Activated CD8-positive, alpha-beta memory T cell treated with anti-CD3 and anti-CD28 coated beads, Interleukin-2, amount 50 U/mL, for 48 hours (primary cell): ENCODE measurements at regions not wholly inside any gene's neighbourhood (a gene's known extent, or its start where the extent isn't known, plus 50 kb on each side); places are given as distances from the start of the nearest gene placed in this dataset.
"Not testable (repeated sequence)": the region's sequence is repeated elsewhere in the genome, so short reads cannot be mapped to it uniquely, and the experiment has no call there.

Source experiments
- DNase-seq: peaks from one replicate; pipeline ENCODE4 v3.0.0-alpha.2; 2020

DNA sequence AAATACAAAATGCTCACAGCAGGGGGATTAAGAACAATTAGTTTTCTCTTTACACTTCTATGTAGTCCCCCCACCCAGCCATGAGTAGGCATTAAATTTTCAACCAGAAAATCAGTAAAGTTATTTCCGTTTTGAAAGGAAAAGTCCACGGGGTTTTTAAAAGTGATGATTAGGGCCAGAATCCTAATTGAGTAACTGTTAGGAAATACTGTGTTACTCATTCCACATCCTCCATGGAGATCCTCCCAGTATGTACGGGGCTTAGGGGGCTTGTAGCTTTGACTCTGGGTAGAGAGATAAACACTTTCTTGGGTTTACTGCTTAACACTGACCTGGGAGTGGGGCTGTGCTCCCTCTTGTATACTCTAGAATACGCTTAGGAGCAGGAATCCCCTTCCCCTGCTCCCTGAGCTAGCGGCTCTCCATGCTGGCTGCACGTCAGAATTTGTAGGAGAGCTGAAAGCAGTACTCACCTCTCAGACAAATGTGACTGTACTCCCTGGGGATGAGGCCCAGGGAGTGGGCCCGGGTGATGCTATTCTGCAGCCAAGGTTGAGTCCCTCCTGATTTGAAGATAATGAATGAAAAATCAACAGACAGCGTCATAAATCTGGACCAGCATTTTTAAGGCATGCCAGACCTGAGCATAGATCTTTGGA, 100.5 kb downstream of the SLC4A3 start:
- no peak for DNase-seq

DNA sequence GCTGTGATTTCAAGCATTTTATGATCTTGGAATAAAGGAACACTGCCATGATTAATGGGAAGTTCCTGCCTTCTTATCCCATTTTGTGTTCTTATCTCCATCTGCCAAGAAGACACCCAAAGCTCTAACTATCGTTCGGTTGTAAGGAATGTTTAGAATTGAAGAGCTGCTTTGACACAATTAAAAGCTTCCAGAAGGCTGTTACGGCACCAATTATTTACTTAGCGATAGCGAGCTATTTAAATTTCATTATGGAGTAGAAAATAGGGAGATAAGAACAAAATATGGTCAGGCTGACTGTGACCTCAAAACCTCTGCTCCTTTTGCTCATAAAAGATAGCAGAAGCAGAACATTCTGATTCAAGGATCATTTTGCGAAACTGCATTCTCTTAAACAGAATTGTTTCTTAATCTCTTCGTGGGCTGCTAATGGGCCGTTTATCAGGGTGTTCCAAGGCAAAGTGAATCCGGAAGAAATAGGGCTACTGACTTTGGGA, 101.6 kb downstream of the SLC4A3 start:
- no peak for DNase-seq

DNA sequence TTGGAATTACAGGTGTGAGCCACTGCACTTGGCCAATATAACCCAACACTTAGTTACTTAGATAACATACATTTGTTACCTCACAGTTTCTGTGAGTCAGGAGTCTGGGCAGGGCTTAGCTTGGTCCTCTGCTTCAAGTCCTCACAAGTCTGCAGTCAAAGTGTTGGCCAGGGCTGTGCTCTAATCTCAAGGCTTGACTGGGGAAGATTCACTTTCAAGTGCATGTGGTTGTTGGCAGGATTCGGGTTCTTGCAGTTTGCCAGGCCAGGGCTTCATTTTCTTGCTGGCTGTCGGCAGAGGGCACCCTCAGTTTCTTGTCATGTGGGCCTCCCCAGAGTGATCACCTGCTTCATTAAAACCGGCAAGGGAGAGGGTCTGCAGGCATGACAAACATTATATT, 103.7 kb downstream of the SLC4A3 start:
- DNase-seq: no peak

DNA sequence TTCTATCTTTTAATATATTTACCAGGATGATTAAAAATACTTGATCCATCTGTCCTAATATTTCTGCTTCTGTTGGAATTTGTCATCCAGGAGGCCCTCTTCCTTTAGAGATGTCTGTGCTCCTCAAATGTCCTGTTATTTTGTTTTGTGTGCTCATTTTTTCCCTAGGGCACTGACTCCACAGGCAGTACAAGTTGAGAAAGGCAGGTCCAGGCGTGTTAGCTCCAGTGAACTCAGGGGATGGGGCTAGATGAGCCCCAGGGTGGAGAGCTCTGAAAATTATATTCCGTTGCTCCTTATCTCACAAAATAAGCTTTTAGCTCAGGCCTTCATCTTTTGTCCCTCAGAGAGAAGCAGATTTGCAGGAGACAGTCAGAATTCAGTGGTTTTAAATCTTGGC, 105.7 kb downstream of the SLC4A3 start:
- no peak for DNase-seq

DNA sequence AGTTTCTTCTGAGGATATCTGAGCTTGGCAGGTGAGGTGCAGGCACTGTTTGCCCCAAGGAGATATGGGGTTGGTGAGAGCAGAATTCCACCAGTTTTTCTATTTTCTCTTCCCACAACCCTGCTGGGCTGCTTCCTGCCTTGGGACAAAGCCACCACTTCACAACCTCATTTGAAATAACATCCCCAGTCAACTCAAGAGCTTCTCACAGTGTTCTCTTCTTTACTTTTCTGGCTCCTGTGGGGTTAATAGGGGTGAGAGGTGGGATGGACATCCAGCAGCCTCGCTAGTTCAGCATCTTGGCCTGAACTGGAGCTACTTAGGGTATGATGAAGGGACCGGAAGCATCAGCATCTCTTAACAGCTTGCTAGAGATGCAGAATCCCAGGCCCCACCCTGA, 106.3 kb downstream of the SLC4A3 start:
- DNase-seq: no peak

DNA sequence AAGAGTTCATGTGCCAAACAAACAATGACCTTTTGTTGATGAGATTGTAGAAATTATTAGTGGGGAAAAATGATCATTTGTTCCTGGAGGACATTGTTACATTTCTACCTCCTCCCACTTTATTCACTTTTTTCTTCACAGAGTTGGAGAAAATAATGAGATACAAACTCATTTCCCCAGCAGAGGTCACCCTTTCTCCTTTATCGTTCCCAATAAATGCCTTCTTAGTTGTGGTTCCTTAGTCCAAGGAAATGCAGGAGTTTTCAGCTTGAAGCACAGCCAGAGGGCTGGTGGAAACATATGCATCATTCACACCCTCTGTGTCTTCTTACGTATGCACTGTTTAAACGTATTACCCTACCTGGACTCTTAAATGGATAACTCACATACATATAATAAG, 108.8 kb downstream of the SLC4A3 start:
- no peak for DNase-seq

DNA sequence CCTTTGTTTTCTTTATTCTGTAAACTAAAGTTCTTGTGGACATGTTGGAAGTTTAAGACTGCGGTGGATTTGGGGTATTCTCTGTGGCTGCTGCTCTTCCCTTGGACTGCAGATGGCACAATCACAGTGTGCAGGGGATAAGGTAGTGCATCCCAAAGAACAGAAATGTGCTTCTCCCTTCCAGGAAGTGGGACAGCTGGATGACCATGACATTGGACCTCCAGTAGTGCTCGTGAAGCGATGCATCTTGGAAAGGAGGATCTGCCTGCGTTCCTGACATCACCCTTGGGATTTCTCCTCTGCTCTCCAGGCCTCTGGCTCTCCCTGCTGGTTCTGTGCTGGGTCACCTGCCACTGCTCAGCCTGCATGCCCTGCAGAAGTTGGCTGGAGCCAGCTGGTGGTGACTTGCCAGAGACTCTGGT, 109.9 kb downstream of the SLC4A3 start:
- DNase-seq: no peak

DNA sequence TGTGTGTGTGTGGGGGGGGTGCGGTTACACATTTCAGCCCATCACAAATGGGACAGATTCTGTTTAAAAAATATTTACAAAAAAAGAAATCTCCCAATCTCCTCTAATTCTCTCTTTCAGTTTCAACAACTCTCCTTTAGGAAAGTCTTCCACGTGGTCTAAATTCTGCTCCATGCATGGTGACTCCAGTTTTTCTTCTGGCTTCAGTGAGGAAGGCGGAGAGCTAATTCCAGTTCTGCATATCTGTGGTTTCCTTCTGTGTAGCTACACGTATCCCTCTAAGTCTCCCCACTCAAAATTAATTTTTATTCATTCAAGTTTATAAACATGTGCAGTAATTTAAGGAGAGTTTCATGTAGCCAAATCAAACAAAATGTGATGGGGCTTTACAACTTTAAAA, 111.6 kb downstream of the SLC4A3 start:
- DNase-seq: no peak

DNA sequence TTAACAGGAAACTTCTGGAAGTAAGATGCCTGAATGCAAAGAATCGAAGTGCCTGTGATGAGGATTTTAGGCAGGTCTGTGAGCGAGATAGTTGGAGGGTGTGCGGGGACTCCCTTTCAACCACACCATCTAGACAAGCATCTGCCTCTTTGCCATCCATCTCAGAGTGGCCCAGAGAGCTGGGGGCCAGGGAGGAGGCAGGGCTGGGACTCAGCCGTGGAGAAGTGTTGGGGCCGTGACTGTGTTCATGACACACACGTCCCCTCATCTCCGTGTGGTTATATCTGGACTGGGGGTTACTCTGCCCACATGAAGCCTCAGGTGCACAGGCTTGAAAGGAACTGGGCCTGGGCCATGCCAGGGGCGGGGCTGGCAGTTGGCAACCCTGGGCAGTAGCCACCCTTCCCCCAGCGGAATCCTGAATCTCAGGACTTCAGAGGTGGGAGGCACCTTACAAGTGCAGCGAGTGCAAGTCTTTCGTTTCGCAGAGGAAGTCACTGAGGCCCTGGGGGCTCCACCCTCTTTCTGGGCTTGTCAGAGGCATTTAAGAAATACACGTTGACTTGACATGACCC, 112.5 kb downstream of the SLC4A3 start:
- no peak for DNase-seq

DNA sequence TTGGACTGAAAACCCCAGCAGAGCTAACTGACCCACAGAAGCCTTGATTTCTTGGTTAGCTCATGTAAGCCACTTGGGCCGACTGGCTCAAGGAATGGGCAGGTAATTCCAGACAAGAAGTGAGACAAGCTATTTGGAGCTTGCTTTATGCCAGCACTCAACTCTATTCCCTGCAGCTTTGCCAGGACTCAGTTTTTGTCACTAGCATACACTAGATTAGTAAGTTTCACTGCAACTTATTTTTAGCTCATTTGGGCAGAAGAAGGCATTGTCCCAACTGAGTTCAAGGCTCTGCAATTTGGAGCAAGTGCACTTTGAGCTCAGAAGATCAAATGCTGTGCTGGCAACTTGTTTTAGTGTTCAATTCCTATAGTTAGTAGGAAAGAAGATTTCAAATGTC, 116.1 kb downstream of the SLC4A3 start:
- no peak for DNase-seq

DNA sequence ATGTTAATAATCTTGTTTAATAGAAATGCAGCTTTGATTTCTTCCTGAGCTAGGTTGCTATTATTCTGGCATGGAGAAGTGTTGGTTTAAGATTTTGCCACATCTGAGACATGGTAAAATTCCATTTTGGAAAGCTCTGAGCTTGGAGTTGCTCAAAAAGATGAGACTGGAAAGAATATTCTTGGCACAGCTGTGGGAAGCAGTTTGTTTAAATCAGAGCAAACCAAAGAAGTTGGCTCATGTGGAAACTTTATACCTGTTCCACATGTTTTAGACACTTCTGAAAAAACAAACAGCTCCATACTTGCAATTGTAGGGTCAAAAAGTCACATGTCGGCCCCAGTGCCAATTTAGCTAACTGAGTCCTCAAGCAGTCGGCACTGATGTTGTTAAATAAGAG, 116.6 kb downstream of the SLC4A3 start:
- no peak for DNase-seq

DNA sequence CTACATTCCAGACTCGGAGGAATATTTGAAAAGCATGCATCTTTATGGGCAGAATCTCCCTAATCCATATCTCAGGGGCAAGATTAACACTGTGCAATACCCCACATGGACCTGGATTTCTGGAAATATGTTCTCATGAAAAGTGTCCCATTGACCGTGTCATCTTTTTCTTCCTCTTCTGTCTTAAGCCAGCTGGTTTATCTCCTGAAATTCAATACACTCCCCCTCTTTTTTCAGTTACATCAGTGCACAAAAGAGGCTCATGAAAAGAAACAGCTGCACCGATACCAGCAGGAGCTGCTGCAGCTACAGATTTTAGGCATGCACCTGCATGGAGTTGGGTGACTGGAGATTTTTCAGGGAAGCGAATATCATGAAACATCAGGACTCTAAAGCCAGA, 117.2 kb downstream of the SLC4A3 start:
- no peak for DNase-seq

DNA sequence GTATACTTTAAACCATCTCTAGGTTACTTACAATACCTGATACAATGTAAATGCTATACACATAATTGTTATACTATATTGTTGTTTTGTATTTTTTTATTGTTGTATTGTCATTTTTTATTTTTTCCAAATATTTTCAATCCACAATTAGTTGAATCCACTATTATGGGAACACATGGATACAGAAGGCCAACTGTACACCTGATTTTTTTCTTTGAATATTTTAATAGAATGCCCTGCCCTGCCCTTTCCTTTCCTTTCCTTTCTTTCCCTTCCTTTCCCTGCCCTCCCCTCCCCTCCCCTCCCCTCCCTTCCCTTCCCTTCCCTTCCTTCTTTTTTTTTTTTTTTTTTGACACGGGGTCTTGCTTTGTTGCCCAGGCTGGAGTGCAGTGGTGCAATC, 120.2 kb downstream of the SLC4A3 start:
- DNase-seq: no peak

DNA sequence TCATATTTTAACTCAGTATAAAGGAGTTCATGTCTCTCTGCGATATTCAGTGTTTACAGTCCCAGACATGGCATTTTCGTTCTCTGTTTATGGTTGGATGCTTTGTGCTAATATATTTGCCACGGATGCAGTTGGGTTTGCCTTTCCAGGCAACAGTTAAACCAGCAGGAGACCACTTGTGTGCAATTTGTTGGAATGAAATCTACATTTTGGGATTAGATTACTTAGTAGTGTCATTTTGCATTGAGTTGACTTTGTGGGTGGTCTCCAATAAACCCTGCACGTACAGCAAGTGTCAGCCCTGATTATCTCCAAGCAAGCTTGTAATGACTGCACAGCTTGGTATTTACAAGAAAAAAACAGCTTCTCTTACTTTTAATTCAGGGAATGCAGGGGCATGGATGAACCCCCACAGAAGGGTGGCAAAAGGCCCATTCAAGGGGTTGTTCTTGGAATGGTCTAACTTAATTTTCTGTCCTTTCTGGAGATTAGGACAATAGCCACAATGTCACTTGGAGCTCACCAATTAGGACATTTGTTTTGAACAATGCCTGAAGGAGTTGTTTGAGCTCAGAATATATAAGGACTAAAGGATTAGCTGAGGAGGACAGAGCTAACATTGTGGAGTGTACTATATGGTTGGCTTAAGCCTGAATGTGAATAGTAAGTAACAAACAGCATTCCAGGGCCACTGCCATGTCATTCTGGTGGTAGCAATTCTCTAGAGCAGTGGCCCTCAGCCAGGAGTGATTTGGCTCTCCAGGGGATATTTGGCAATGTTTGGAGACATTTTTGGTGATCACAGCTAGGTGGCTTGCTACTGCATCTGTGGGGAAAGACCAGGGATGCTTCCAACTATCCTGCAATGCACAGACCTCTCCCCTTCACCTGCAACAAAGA, 121.5 kb downstream of the SLC4A3 start:
- DNase-seq: no peak

DNA sequence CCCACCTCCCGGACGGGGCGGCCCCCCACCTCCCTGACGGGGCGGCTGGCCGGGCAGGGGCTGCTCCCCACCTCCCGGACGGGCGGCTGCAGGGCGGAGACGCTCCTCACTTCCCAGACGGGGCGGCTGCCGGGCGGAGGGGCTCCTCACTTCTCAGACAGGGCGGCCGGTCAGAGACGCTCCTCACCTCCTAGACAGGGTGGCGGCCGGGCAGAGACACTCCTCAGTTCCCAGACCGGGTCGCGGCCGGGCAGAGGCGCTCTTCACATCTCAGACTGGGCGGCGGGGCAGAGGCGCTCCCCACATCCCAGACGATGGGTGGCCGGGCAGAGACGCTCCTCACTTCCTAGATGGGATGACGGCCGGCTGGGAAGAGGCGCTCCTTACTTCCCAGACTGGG, 123.7 kb downstream of the SLC4A3 start:
- DNase-seq: not testable (repeated sequence)

DNA sequence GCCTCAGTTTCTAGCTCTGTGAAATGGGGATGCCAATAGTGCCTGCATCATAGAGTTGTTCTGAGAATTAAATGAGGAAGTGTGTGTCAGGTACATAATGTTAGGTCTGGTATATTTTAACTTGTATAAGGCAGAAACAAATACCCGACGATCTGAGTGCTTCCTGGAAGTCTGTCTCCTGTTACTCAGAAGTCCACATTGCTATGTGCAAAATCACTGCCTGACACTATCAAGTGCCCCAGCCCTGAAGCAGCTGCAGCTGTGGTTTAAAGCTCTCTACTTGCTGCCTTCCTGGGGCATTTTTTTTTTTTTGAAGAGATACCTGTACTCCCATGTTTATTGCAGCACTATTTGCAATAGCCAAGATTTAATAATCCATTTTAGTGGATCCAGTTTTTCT, 125.3 kb downstream of the SLC4A3 start:
- DNase-seq: no peak

DNA sequence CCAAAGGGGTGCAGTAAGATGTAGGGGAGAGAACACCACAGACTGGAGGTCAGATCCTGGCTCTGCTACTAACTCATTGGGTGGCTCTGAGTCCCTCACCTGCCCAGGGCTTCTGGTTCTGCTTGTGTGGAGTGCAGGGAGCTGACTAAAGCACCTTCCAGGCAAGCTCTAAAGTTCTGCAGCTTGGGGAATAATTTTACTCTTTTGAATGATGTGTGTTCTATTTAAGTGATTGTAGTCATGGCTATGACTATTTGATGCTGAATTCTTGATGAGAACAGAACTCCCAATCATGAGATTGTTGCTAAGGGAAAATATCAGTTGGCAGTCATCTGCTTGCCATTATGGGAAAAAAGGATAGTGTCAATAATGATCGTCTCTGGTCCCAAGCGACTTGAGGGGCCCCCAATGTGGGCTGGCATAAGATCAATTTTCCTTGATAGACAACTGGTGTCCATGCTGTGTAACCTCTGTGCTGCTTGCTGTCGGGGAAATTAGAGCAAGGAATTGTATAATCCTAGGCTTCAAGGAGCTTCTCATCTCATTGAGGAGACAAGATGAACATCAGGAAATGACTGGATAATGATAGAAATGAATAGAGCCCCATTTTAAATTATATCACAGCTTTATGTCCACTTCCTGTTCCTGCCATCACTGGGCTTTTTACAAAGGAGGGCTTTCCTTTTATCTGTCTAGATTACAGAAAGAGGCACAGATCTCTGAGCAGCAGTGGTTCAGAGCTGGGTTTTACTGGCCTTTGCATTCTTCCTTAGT, 131.7 kb downstream of the SLC4A3 start:
- DNase-seq: no peak

DNA sequence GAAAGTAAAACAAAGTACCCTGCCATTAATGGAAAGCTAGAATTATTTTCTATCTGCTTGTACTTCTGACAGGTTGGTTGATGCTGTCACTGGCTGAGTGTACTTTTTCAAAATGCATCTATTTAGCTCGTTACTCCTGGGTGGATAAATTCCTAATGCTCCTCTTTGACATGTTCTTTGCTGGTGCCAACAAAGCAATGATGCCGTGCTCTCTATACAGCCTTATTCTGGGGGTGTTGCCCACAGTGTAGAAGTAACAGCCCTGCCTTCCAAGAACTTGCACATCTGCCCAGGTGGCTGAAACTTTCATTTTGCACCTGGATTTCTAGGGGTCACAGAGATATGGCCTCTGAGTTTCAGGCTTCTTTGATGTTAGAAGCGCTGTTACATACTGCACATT, 132.4 kb downstream of the SLC4A3 start:
- no peak for DNase-seq

DNA sequence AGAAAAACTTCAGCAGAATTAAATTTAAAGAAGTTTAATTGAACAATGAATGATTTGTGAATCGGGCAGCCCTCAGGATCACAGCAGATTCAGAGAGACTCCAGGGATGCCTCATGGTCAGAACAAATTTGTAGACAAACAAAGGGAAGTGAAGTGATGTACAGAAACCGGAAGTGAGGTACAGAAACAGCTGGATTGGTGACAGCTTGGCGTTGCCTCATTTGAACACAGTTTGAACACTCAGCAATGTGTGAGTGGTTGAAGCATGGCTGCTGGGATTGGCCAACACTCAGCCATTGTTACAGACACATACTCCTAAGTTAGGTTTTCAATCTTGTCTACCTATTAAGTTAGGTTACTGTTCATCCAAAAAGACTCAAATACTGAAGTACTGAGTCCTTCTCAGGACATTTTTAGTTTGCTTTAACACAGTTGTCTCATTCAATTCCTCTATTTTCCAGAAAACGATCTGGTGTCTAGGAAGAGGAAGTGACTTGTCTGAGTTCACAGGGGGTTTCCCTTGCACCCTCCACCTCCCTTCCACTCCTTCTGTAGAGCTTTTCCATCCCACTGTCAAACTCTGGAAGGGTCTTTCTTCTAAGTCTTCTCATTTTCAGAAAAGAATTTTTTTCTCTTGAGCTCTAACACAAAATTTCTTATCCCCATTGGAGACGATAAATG, 137.9 kb downstream of the SLC4A3 start:
- DNase-seq: no peak

DNA sequence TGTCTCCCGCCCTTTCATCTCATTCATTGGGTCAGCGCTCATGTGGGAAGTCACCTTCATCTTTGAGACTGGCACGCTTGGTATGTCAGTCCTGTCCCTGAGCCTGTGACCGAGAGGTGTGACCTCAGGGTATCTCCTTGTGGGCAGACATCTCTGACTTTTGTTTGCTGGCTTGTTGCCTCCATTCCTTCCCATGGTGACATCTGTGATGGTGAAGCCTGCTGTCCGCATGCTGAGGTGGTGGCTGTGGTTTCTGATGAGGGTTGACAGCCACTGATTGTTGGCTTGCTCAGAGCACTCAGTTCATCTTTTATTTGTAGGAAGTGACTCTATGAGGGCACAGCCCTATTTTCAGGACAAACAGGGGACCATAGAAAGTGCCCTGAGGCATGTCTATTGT, 139.2 kb downstream of the SLC4A3 start:
- DNase-seq: no peak

DNA sequence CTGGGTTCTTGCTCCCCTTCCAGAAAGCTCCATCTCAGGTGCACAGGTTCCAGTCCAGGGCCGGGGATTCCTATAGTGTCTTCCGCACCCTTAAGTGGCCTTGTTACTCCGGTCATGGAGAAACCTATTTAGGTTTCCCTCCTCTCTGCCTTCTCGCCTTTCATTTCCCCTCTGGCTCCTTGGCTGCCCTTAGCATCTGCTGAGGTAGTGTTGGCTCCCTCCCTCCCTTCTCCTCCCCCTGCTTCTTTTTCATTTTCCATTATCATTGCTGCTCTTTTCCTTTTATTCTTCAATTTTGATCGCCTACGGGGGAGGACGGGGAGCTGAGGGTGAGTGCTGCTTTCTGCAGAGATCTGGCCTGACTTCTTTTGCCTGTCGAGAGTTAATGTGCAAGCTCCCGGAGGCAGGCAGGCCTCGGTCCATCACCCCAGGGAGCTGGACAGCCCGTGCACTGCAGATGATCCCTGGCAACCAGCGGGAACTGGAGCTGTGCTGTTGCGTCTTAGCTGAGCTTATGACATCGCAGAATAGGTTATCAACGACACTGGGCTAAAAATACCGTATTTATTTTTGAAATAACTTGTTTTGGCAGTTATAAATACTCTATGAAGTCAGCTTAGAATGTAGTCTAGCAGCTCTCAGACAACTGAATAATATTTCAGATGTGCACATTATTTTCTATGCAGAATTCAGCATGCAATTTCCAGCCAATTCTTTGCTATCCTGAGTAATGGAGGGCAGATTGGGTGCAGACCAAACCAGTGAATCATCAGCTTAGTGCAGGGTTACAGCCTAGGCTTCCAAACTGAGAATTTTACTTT, 141.9 kb downstream of the SLC4A3 start:
- DNase-seq: no peak
